ENCODE measurements at regions not wholly inside any gene's neighbourhood (a gene's known extent, or its start where the extent isn't known, plus 50 kb on each side); places are given as distances from the start of the nearest gene placed in this dataset.

GRCh38 chr10:2734603-2735002 is 332.7 kb upstream of the PFKP start:
- Histone ChIP-seq H3K4me3 (ENCODE audit: low read length) (no peak overlapping the region), H4K20me1 (ENCODE audit: low read length) (no peaks in the 10 kb centered on the region), H3K9ac (ENCODE audit: low read length) (no peak overlapping the region), H3K9me2 (replicated peaks; ENCODE audit: low read length) (no peaks in the 10 kb centered on the region), H3K36me3 (ENCODE audit: low read depth, low read length) (no peaks in the 10 kb centered on the region), H3K4me2 (ENCODE audit: low read length) (no peak overlapping the region), H3K79me2 (ENCODE audit: low read length) (no peaks in the 10 kb centered on the region), H3K4me1 (ENCODE audit: insufficient read depth, low read length) (no peaks in the 10 kb centered on the region), H2AFZ (ENCODE audit: low read length) (no peak overlapping the region), H3K27ac (ENCODE audit: low read length) (no peak overlapping the region), H3F3A (ENCODE audit: low read length, unreplicated experiment) (no peaks in the 10 kb centered on the region), H3K27me3 (ENCODE audit: low read length) (no peaks in the 10 kb centered on the region; the same call in 1 of the 2 replicates), H3K9me3 (ENCODE audit: low read length) (no peaks in the 10 kb centered on the region)
- intact Hi-C loops (cut with micrococcal nuclease) = no loop called here
- DNase-seq (no peak), ATAC-seq (no peak)
- ChIA-PET CTCF (no interaction called here), POLR2A (ENCODE audit: unreplicated experiment) (no interaction called here)
- no peak for TF ChIP-seq CTCF (conservative IDR thresholded peaks at IDR 0.05; ENCODE audit: low read depth, low read length)
- TF ChIP-seq EZH2 (IDR thresholded peaks at IDR 0.05; ENCODE audit: low read length, unreplicated experiment) = no peak
- no peak for TF ChIP-seq EZH2phosphoT487 (IDR thresholded peaks at IDR 0.05; ENCODE audit: borderline replicate concordance, low read length)
- BruUV-seq (replicated peaks) = no TSS peak

GRCh38 chr10:2733278-2733963 is 333.9 kb upstream of the PFKP start:
- H3K4me1 ChIP-seq (ENCODE audit: insufficient read depth, low read length) = no peaks in the 10 kb centered on the region
- ChIA-PET POLR2A (ENCODE audit: unreplicated experiment) (no interaction called here), CTCF (no interaction called here)
- no peak for DNase-seq
- H4K20me1 ChIP-seq (ENCODE audit: low read length) = no peaks in the 10 kb centered on the region
- no peaks in the 10 kb centered on the region for H3K9me3 ChIP-seq (ENCODE audit: low read length)
- H3K9me2 ChIP-seq (replicated peaks; ENCODE audit: low read length) = no peaks in the 10 kb centered on the region
- TF ChIP-seq EZH2phosphoT487 (IDR thresholded peaks at IDR 0.05; ENCODE audit: borderline replicate concordance, low read length) = no peak
- TF ChIP-seq CTCF (conservative IDR thresholded peaks at IDR 0.05; ENCODE audit: low read depth, low read length) = no peak
- no peak for TF ChIP-seq EZH2 (IDR thresholded peaks at IDR 0.05; ENCODE audit: low read length, unreplicated experiment)
- no peak for ATAC-seq
- intact Hi-C loops (cut with micrococcal nuclease) = no loop called here
- no peak overlapping the region for H3K4me3 ChIP-seq (ENCODE audit: low read length)
- no peaks in the 10 kb centered on the region for H3K36me3 ChIP-seq (ENCODE audit: low read depth, low read length)
- no peaks in the 10 kb centered on the region for H3K79me2 ChIP-seq (ENCODE audit: low read length)
- no peak overlapping the region for H2AFZ ChIP-seq (ENCODE audit: low read length)
- H3F3A ChIP-seq (ENCODE audit: low read length, unreplicated experiment) = no peaks in the 10 kb centered on the region
- H3K9ac ChIP-seq (ENCODE audit: low read length) = no peak overlapping the region
- no peaks in the 10 kb centered on the region; the same call in 1 of the 2 replicates for H3K27me3 ChIP-seq (ENCODE audit: low read length)
- no peak overlapping the region for H3K27ac ChIP-seq (ENCODE audit: low read length)
- no TSS peak for BruUV-seq (replicated peaks)
- no peak overlapping the region for H3K4me2 ChIP-seq (ENCODE audit: low read length)

- TF ChIP-seq CTCF (conservative IDR thresholded peaks at IDR 0.05; ENCODE audit: low read depth, low read length) (no peak), EZH2phosphoT487 (IDR thresholded peaks at IDR 0.05; ENCODE audit: borderline replicate concordance, low read length) (no peak)
- Histone ChIP-seq H4K20me1 (ENCODE audit: low read length) (no peaks in the 10 kb centered on the region), H3K9me3 (ENCODE audit: low read length) (no peaks in the 10 kb centered on the region), H3K36me3 (ENCODE audit: low read depth, low read length) (no peaks in the 10 kb centered on the region), H3K27ac (ENCODE audit: low read length) (no peak overlapping the region), H3K79me2 (ENCODE audit: low read length) (no peaks in the 10 kb centered on the region), H3K9me2 (replicated peaks; ENCODE audit: low read length) (no peaks in the 10 kb centered on the region), H3F3A (ENCODE audit: low read length, unreplicated experiment) (no peaks in the 10 kb centered on the region), H3K4me2 (ENCODE audit: low read length) (no peak overlapping the region), H3K27me3 (ENCODE audit: low read length) (no peaks in the 10 kb centered on the region; the same call in 1 of the 2 replicates), H3K4me1 (ENCODE audit: insufficient read depth, low read length) (no peaks in the 10 kb centered on the region), H3K4me3 (ENCODE audit: low read length) (no peak overlapping the region), H2AFZ (ENCODE audit: low read length) (no peak overlapping the region), H3K9ac (ENCODE audit: low read length) (no peak overlapping the region)
- intact Hi-C loops (cut with micrococcal nuclease) = no loop called here
- ATAC-seq = no peak
- BruUV-seq (replicated peaks) = no TSS peak
- POLR2A ChIA-PET (ENCODE audit: unreplicated experiment) = no interaction called here
- CTCF ChIA-PET = no interaction called here
- no peak for DNase-seq
Measured at GRCh38 chr10:2731940-2732339, 335.4 kb upstream of the PFKP start.

Measured in PC-3 (cell line).